Heart right ventricle (tissue), 16 donors: ENCODE measurements at regions not wholly inside any gene's neighbourhood (a gene's known extent, or its start where the extent isn't known, plus 50 kb on each side); places are given as distances from the start of the nearest gene placed in this dataset.

Experiments
- ATAC-seq, 8 donors: fragments of 200-7000 bp; cut with Tn5 transposase; one replicate each; pipeline ENCODE4 v1.9.1; 2020; ENCODE audit warnings: mild to moderate bottlenecking in 8 of 8, moderate library complexity in 8 of 8, moderate number of reproducible peaks in 1 of 8
- DNase-seq, 2 donors: peaks; one replicate each; pipeline ENCODE4 v3.0.0-alpha.2; 2020
- H3K27ac ChIP-seq, 10 donors: fragments of 200-600 bp; sonication (generic) in 2 of 10; one replicate each; pipeline versions ENCODE4 v1.5.0 to v1.8.0; 2020 to 2022; ENCODE audit warnings: mild to moderate bottlenecking in 3 of 10
- H3K27me3 ChIP-seq, 7 donors: fragments of 200-600 bp; one replicate each; pipeline ENCODE4 v1.8.0; 2021 to 2022; ENCODE audit warnings: mild to moderate bottlenecking in 2 of 7
- H3K36me3 ChIP-seq, 9 donors: fragments of 200-600 bp; sonication (generic) in 1 of 9; one replicate each; pipeline versions ENCODE4 v1.5.0 to v1.8.0; 2020 to 2022; ENCODE audit warnings: mild to moderate bottlenecking in 2 of 9
- H3K4me1 ChIP-seq, 9 donors: fragments of 200-600 bp; sonication (generic) in 1 of 9; one replicate each; pipeline versions ENCODE4 v1.5.0 to v1.8.0; 2020 to 2022; ENCODE audit warnings: mild to moderate bottlenecking in 4 of 9
- H3K4me3 ChIP-seq, 10 donors: fragments of 200-600 bp; sonication (generic) in 2 of 10; one replicate each; pipeline versions ENCODE4 v1.5.0 to v1.8.0; 2020 to 2022; ENCODE audit warnings: mild to moderate bottlenecking in 7 of 10, moderate library complexity in 2 of 10
- H3K9me3 ChIP-seq, 11 donors: fragments of 200-600 bp in 10 of 11; sonication (generic) in 2 of 11; one replicate each; pipeline versions ENCODE4 v1.5.0 to v1.8.0; 2013 to 2022; ENCODE audit warnings: mild to moderate bottlenecking in 2 of 11, control low read depth in 1 of 11, moderate library complexity in 1 of 11
- CTCF ChIP-seq, 9 donors: fragments of 200-600 bp; sonication (generic) in 2 of 9; IDR thresholded peaks; one replicate each; pipeline versions ENCODE4 v1.5.0 to v1.8.0; 2021 to 2022; ENCODE audit warnings: antibody characterized with exemption in 9 of 9, mild to moderate bottlenecking in 5 of 9, moderate library complexity in 1 of 9
- WGBS, 2 donors: extraction: QIAGEN DNeasy Blood & Tissue Kit; methylation state at CpG; one replicate each; pipeline ENCODE4 v1.1.7; 2013; ENCODE audit warnings: inconsistent platforms in 1 of 2; 5-methylcytosine and 5-hydroxymethylcytosine counted together
- intact Hi-C, 10 donors: fragments of 100-400 bp; cut with DNase I; formaldehyde crosslinking; loops; one replicate each; pipeline versions ENCODE4 v1.11.1 to v1.14.2; 2022
- donor health status: Arrhythmogenic right ventricular cardiomyopathy.
- donor health status: ischemic (EF 13 %, LVEDD 7.1; RV severe dilation, severe dysfunction).
- donor health status: healthy with polysubstance abuse.
- donor health status: DM: no; HTN: yes; CAD: no.
- donor health status: DM: no; HTN: no; CAD: no.
- donor health status: ischemic (EF 25% LVEDD 6.9; RV normal size, moderate dysfunction).
- donor health status: ischemic (EF 25% LVEDD 5.7; RV mildly dilated, moderate dysfunction).
- donor health status: healthy.
- donor health status: DM: yes; HTN: yes; CAD: no.
- donor health status: Ischemic cardiomyopathy.
- donor health status: ischemic (EF 35%, LVEDD 5.7; RV mildly dilated, moderate dysfunction).
- donor health status: nonischemic (EF 11% LVEDD 7.7; RV severe dilation, severe dysfunction).
- donor health status: DM: yes; HTN: yes; CAD: no.
- donor health status: PGD.
- donor health status: ischemic (EF 29% LVEDD 5.4; RV normal size, mild dysfunction).
- donor health status: nonischemic (EF 23%, LVEDD 6.1; RV moderate dilation, normal function).

- ATAC-seq (no peak), DNase-seq (no peak)
- Histone ChIP-seq H3K27me3 (no peaks in the 10 kb centered on the region), H3K36me3 (no peaks in the 10 kb centered on the region), H3K9me3 (no peaks in the 10 kb centered on the region), H3K4me3 (no peak overlapping the region), H3K4me1 (peaks cover 0 to 8% (median 0%) of the 10 kb centered on the region in 9 donors), H3K27ac (no peak overlapping the region)
- no peak for TF ChIP-seq CTCF (IDR thresholded peaks at IDR 0.05)
- intact Hi-C loops: loop anchor here in 1 of 10 donors (10.0 kb wide), 1 partner anchor 265 kb away; the partner anchor contains the start of gene RHOU
- WGBS, 2 donors: 90 to 91% methylated on average over 9 of the region's 9 CpGs
These were observed 264.3 kb downstream of the RHOU start for GRCh38 chr1:228999446-229000170.

GRCh38 chr1:229000187-229000586 is 264.9 kb downstream of the RHOU start:
- H3K36me3 ChIP-seq: no peaks in the 10 kb centered on the region
- 95% methylated on average over 8 of the region's 8 CpGs for WGBS, 2 donors
- no peak overlapping the region for H3K4me3 ChIP-seq
- H3K27me3 ChIP-seq: no peaks in the 10 kb centered on the region
- H3K9me3 ChIP-seq: no peaks in the 10 kb centered on the region
- peaks cover 0 to 8% (median 0%) of the 10 kb centered on the region in 9 donors for H3K4me1 ChIP-seq
- no peak for TF ChIP-seq CTCF (IDR thresholded peaks at IDR 0.05)
- intact Hi-C loops: no loop called here
- DNase-seq (no peak), ATAC-seq (no peak)
- H3K27ac ChIP-seq: no peak overlapping the region

- no peaks in the 10 kb centered on the region for H3K36me3 ChIP-seq
- DNase-seq (no peak), ATAC-seq (no peak)
- intact Hi-C loops: no loop called here
- no peak overlapping the region for H3K4me3 ChIP-seq
- 79 to 85% methylated on average over 1 of the region's 1 CpG for WGBS, 2 donors
- no peak for TF ChIP-seq CTCF (IDR thresholded peaks at IDR 0.05)
- no peaks in the 10 kb centered on the region for H3K9me3 ChIP-seq
- peaks cover 0 to 4% (median 0%) of the 10 kb centered on the region in 9 donors for H3K4me1 ChIP-seq
- H3K27ac ChIP-seq: no peak overlapping the region
- H3K27me3 ChIP-seq: peaks cover 0 to 5% (median 0%) of the 10 kb centered on the region in 7 donors
These were observed 266.3 kb downstream of the RHOU start for GRCh38 chr1:229001467-229002011.

GRCh38 chr1:229002037-229002436 is 266.8 kb downstream of the RHOU start:
- H3K27ac ChIP-seq: no peak overlapping the region
- DNase-seq (no peak), ATAC-seq (no peak)
- 93% methylated on average over 3 of the region's 3 CpGs for WGBS, 2 donors
- TF ChIP-seq CTCF (IDR thresholded peaks at IDR 0.05): no peak
- no peaks in the 10 kb centered on the region for H3K36me3 ChIP-seq
- peaks cover 0 to 5% (median 0%) of the 10 kb centered on the region in 7 donors for H3K27me3 ChIP-seq
- intact Hi-C loops: no loop called here
- H3K9me3 ChIP-seq: no peaks in the 10 kb centered on the region
- peaks cover 0 to 4% (median 0%) of the 10 kb centered on the region in 9 donors for H3K4me1 ChIP-seq
- H3K4me3 ChIP-seq: no peak overlapping the region
